H1 (cell line): ENCODE measurements at regions not wholly inside any gene's neighbourhood (a gene's known extent, or its start where the extent isn't known, plus 50 kb on each side); places are given as distances from the start of the nearest gene placed in this dataset.

Experiments
- CTCF ChIA-PET: fragments of 300-600 bp; sonication (Branson Sonifier 250); formaldehyde crosslinking; loops from one replicate; lab custom pipeline; 2021; ENCODE audit not compliant: partially characterized antibody; lab: Charles Lee
- POLR2A ChIA-PET: fragments of 300-600 bp; sonication (Branson Sonifier 250); formaldehyde crosslinking; loops from one replicate; lab custom pipeline; 2021; ENCODE audit warnings: inconsistent platforms; ENCODE audit not compliant: partially characterized antibody; lab: Charles Lee
- DNase-seq, 2 experiments: peaks; one replicate each; pipeline versions ENCODE4 v3.0.0 to v3.0.0-alpha.2; 2010 to 2022; ENCODE audit warnings: low spot score in 2 of 2, low read depth in 1 of 2, mixed read lengths in 1 of 2
- FAIRE-seq: peaks from 2 replicates; lab custom pipeline; 2011; peaks lifted over from hg19 to GRCh38; lab: Jason Lieb, UNC
- H2AFZ ChIP-seq: 2 replicates; pipeline ENCODE4 v1.8.1; 2012; ENCODE audit warnings: low read length, inconsistent platforms
- H2AK5ac ChIP-seq: 2 replicates; pipeline ENCODE4 v1.6.1; 2013; ENCODE audit warnings: low read depth, low read length
- H2BK120ac ChIP-seq: replicated peaks from 2 replicates; pipeline ENCODE3; 2013; ENCODE audit warnings: low read depth, low read length, inconsistent platforms
- H2BK12ac ChIP-seq: 2 replicates; pipeline ENCODE4 v1.6.1; 2013; ENCODE audit warnings: low read depth, low read length
- H2BK15ac ChIP-seq: 2 replicates; pipeline ENCODE4 v1.6.1; 2013; ENCODE audit warnings: low read length
- H2BK20ac ChIP-seq: 2 replicates; pipeline ENCODE4 v1.6.1; 2013; ENCODE audit warnings: low read length
- H2BK5ac ChIP-seq: 2 replicates; pipeline ENCODE4 v1.6.1; 2013; ENCODE audit warnings: low read depth, low read length
- H3K14ac ChIP-seq: 2 replicates; pipeline ENCODE4 v1.6.1; 2013; ENCODE audit warnings: inconsistent platforms; ENCODE audit not compliant: insufficient read length
- H3K18ac ChIP-seq: 2 replicates; pipeline ENCODE4 v1.6.1; 2013; ENCODE audit warnings: low read length; ENCODE audit errors: extremely low read depth
- H3K23ac ChIP-seq: 2 replicates; pipeline ENCODE4 v1.6.1; 2013; ENCODE audit warnings: inconsistent platforms; ENCODE audit not compliant: insufficient read length
- H3K23me2 ChIP-seq: 2 replicates; pipeline ENCODE4 v1.6.1; 2013; ENCODE audit warnings: low read depth, low read length
- H3K27ac ChIP-seq: 2 replicates; pipeline ENCODE4 v1.6.1; 2011; ENCODE audit warnings: low read depth, low read length, inconsistent platforms
- H3K27me3 ChIP-seq, 4 experiments: replicated peaks in 1 of 4; 1 replicate in 1 of 4; 2 replicates in 3 of 4; pipeline versions ENCODE4 v1.6.1 to v1.8.1; 2011 to 2013; ENCODE audit warnings: low read length in 3 of 4, mild to moderate bottlenecking in 3 of 4, inconsistent platforms in 2 of 4, mixed read lengths in 2 of 4, moderate library complexity in 1 of 4; ENCODE audit not compliant: control insufficient read depth in 3 of 4, insufficient read depth in 3 of 4; ENCODE audit errors: extremely low read depth in 1 of 4
- H3K36me3 ChIP-seq, 4 experiments: 2 replicates each; pipeline versions ENCODE4 v1.6.1 to v1.8.1; 2011 to 2013; ENCODE audit warnings: mild to moderate bottlenecking in 4 of 4, low read length in 3 of 4, moderate library complexity in 2 of 4, control low read depth in 1 of 4, inconsistent platforms in 1 of 4; ENCODE audit not compliant: insufficient read depth in 4 of 4, control insufficient read depth in 2 of 4
- H3K4ac ChIP-seq: replicated peaks from 2 replicates; pipeline ENCODE3; 2013; ENCODE audit warnings: low read length, low read depth, mixed read lengths, inconsistent platforms; ENCODE audit not compliant: insufficient read length
- H3K4me1 ChIP-seq, 4 experiments: replicated peaks in 1 of 4; 1 replicate in 1 of 4; 2 replicates in 3 of 4; pipeline versions ENCODE4 v1.6.1 to v1.8.1; 2011 to 2013; ENCODE audit warnings: low read length in 3 of 4, inconsistent platforms in 2 of 4, mixed read lengths in 1 of 4; ENCODE audit not compliant: insufficient read depth in 4 of 4, control insufficient read depth in 3 of 4
- H3K4me2 ChIP-seq, 2 experiments: 2 replicates each; pipeline versions ENCODE4 v1.6.1 to v1.8.1; 2011 to 2013; ENCODE audit warnings: low read depth in 2 of 2, low read length in 2 of 2, control low read depth in 1 of 2, inconsistent platforms in 1 of 2, mild to moderate bottlenecking in 1 of 2; ENCODE audit not compliant: insufficient read depth in 1 of 2
- H3K4me3 ChIP-seq, 4 experiments: fragments of 200-600, 300-600 bp in 1 of 4; sonication (generic), shearing (Covaris generic), sonication (Bioruptor Twin) in 1 of 4; 2 replicates each; pipeline versions ENCODE4 v1.5.1 to v1.8.1; 2011 to 2016; ENCODE audit warnings: low read length in 4 of 4, low read depth in 3 of 4, control low read depth in 2 of 4, inconsistent platforms in 2 of 4, mild to moderate bottlenecking in 2 of 4, mixed read lengths in 1 of 4, moderate library complexity in 1 of 4; ENCODE audit not compliant: insufficient read depth in 2 of 4; ENCODE audit errors: extremely low read depth in 1 of 4
- H3K56ac ChIP-seq: replicated peaks from 2 replicates; pipeline ENCODE3; 2013; ENCODE audit warnings: low read depth, mild to moderate bottlenecking, mixed read lengths, low read length, inconsistent platforms; ENCODE audit not compliant: insufficient read length
- H3K79me1 ChIP-seq: 2 replicates; pipeline ENCODE4 v1.6.1; 2013; ENCODE audit warnings: low read depth, low read length, control low read depth
- H3K79me2 ChIP-seq, 2 experiments: 2 replicates each; pipeline versions ENCODE4 v1.6.1 to v1.8.1; 2012 to 2013; ENCODE audit warnings: low read length in 2 of 2, mild to moderate bottlenecking in 2 of 2, inconsistent platforms in 1 of 2; ENCODE audit not compliant: insufficient read depth in 2 of 2, control insufficient read depth in 1 of 2
- H3K9ac ChIP-seq, 4 experiments: replicated peaks in 1 of 4; 1 replicate in 1 of 4; 2 replicates in 3 of 4; pipeline versions ENCODE4 v1.6.1 to v1.8.1; 2011 to 2013; ENCODE audit warnings: low read depth in 3 of 4, low read length in 3 of 4, control low read depth in 2 of 4, mild to moderate bottlenecking in 2 of 4, moderate library complexity in 2 of 4, inconsistent platforms in 1 of 4; ENCODE audit errors: extremely low read depth in 1 of 4
- H3K9me3 ChIP-seq, 2 experiments: 2 replicates each; pipeline versions ENCODE4 v1.6.1 to v1.8.1; 2012 to 2013; ENCODE audit warnings: mild to moderate bottlenecking in 2 of 2, moderate library complexity in 2 of 2, control low read depth in 1 of 2, inconsistent platforms in 1 of 2, low read depth in 1 of 2, low read length in 1 of 2, mixed read lengths in 1 of 2; ENCODE audit not compliant: insufficient read depth in 2 of 2
- H4K20me1 ChIP-seq, 2 experiments: replicated peaks in 1 of 2; 2 replicates each; pipeline versions ENCODE3 to v1.8.1; 2011 to 2013; ENCODE audit warnings: inconsistent platforms in 2 of 2, low read length in 2 of 2, mild to moderate bottlenecking in 1 of 2; ENCODE audit not compliant: insufficient read depth in 2 of 2, control insufficient read depth in 1 of 2
- H4K5ac ChIP-seq: 2 replicates; pipeline ENCODE4 v1.6.1; 2013; ENCODE audit warnings: low read length, low read depth, mixed read lengths, inconsistent platforms; ENCODE audit not compliant: insufficient read length
- H4K8ac ChIP-seq: 2 replicates; pipeline ENCODE4 v1.8.0; 2013; ENCODE audit warnings: mild to moderate bottlenecking, moderate library complexity, low read length, inconsistent platforms; ENCODE audit not compliant: insufficient read depth; ENCODE audit errors: extremely low read depth
- H4K91ac ChIP-seq: replicated peaks from 2 replicates; pipeline ENCODE3; 2013; ENCODE audit warnings: low read length, mixed read lengths, inconsistent platforms; ENCODE audit not compliant: insufficient read length
- KDM4A ChIP-seq: IDR thresholded peaks from one replicate; pipeline ENCODE4 v1.7.1; 2012; ENCODE audit warnings: low read depth, mild to moderate bottlenecking, moderate library complexity, low read length, inconsistent platforms; ENCODE audit not compliant: severe bottlenecking
- POLR2A ChIP-seq, 2 experiments: IDR thresholded peaks; 1 replicate in 1 of 2; 2 replicates in 1 of 2; pipeline ENCODE4 v1.6.1; 2011; ENCODE audit warnings: low read depth in 2 of 2, low read length in 2 of 2, mild to moderate bottlenecking in 2 of 2; ENCODE audit errors: control extremely low read depth in 1 of 2
- POLR2AphosphoS5 ChIP-seq: IDR thresholded peaks from 2 replicates; pipeline ENCODE4 v1.6.1; 2011; ENCODE audit warnings: low read depth, low read length
- TAF7 ChIP-seq: optimal IDR thresholded peaks from 2 replicates; pipeline ENCODE3; 2011; ENCODE audit warnings: low read depth, mild to moderate bottlenecking, inconsistent platforms, low read length, moderate library complexity, borderline replicate concordance
- WGBS, 2 experiments: shearing (Covaris generic) in 1 of 2; methylation state at CpG; one replicate each; pipeline versions ENCODE4 v1.1.6 to v1.1.7; 2013 to 2015; ENCODE audit warnings: low lambda C conversion rate in 2 of 2, mixed read lengths in 2 of 2, inconsistent platforms in 1 of 2, low coverage in 1 of 2, missing lambda C conversion rate in 1 of 2; ENCODE audit not compliant: insufficient replicate concordance in 2 of 2, insufficient coverage in 1 of 2, insufficient read length in 1 of 2; ENCODE audit errors: extremely low coverage in 1 of 2, missing lambda C conversion rate in 1 of 2; 5-methylcytosine and 5-hydroxymethylcytosine counted together

- POLR2A ChIA-PET = interaction anchor here (0.6 to 8.0 kb wide), 7 partner anchors 24 to 303 kb away, joined by 3 to 278 read pairs (median 4); a partner anchor contains a TSS
- FAIRE-seq = no peak
Observed at GRCh38 chr1:149848340-149849110, 50.8 kb upstream of the BOLA1 start.

More at GRCh38 chr1:149848340-149849110, 50.8 kb upstream of the BOLA1 start:
- Histone ChIP-seq H2AFZ (no peak overlapping the region), H4K8ac (no peak overlapping the region), H2BK5ac (peak overlapping the region; percentile 57; the same call in 1 of the 2 replicates), H2AK5ac (no peak overlapping the region), H4K5ac (no peak overlapping the region), H3K79me1 (no peaks in the 10 kb centered on the region), H3K4me1 (peaks cover 0 to 21% (median 6%) of the 10 kb centered on the region in 4 experiments; a peak in 3 of 7 replicates), H4K91ac (no peak overlapping the region), H3K9ac (peak overlapping the region in 2 of 4 experiments; percentile 85 to 98; a peak in 2 of 7 replicates), H2BK20ac (no peak overlapping the region), H3K23me2 (peaks cover 12% of the 10 kb centered on the region), H3K27me3 (no peaks in the 10 kb centered on the region), H2BK12ac (no peak overlapping the region), H3K4me2 (peak overlapping the region; percentile 71 to 81), H3K23ac (no peak overlapping the region), H3K36me3 (no peaks in the 10 kb centered on the region; a peak in 1 of 8 replicates), H3K79me2 (peaks cover 12 to 66% of the 10 kb centered on the region in 2 experiments; a peak in 3 of 4 replicates), H3K27ac (no peak overlapping the region), H2BK120ac (no peak overlapping the region), H3K4ac (no peak overlapping the region), H3K9me3 (no peaks in the 10 kb centered on the region), H2BK15ac (no peak overlapping the region), H3K14ac (no peak overlapping the region), H4K20me1 (peaks cover 6 to 14% of the 10 kb centered on the region in 2 experiments), H3K56ac (no peak overlapping the region), H3K18ac (no peak overlapping the region; the same call in 1 of the 2 replicates), H3K4me3 (peak overlapping the region; percentile 70 to 92 (median 84))
- no peak for DNase-seq
- 34% methylated on average over 3 of the region's 3 CpGs; no CpG with 5 or more reads in 1 of the 2 experiments for WGBS, 2 experiments
- peak; percentile 14; the same call in 1 of the 2 replicates for TF ChIP-seq POLR2AphosphoS5
- TF ChIP-seq KDM4A = no peak
- no peak for TF ChIP-seq TAF7
- peak; percentile 13 to 51 for TF ChIP-seq POLR2A (IDR thresholded peaks at IDR 0.05; ENCODE audit: control extremely low read depth in 1 of 2, low read depth in 2 of 2, low read length in 2 of 2)
- CTCF ChIA-PET = no interaction called here
